GF-D8 (cell line): ENCODE measurements at regions not wholly inside any gene's neighbourhood (a gene's known extent, or its start where the extent isn't known, plus 50 kb on each side); places are given as distances from the start of the nearest gene placed in this dataset.

Experiments used
- DNase-seq: peaks from one replicate; lab custom pipeline; 2025; lab: John Stamatoyannopoulos, UW

DNA sequence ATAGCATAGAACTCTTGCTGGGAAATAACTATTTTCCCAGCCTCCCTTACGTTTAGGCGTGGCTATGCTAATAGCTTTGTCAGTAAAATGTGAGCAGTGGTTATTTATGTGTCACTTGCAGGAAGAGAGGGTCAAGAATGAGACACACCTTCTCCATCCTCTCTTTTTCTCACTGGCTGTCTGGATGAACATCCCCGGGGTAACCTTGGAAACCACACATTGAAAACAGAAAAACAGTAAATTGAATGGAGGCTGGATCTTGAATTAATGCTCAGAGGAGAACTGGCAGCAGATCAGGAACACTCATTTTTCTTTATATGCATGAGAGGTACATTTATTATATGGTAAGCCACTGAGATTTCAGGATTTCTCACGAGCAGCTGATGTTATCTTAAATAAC, 127.6 kb downstream of the DNAJB9 start:
- no peak for DNase-seq

DNA sequence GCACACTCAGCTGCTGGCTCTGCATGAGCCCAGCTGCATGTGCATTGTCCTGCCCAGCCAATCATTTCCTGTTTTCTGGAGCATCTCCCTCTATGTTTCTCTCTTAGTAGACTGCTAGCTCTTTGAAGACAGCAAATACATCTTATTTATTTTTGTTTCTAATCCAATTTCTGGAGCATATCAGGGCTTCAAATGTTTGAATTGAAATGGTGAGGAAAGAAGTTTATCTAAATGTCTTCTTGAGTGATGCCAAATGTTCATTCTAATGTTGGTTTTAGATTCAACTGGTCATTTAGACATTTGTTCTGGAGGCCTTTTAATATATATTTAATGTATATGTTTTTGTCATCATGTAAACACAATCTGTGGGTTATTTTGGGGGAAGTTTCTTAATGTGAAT, 141.9 kb downstream of the DNAJB9 start:
- no peak for DNase-seq

DNA sequence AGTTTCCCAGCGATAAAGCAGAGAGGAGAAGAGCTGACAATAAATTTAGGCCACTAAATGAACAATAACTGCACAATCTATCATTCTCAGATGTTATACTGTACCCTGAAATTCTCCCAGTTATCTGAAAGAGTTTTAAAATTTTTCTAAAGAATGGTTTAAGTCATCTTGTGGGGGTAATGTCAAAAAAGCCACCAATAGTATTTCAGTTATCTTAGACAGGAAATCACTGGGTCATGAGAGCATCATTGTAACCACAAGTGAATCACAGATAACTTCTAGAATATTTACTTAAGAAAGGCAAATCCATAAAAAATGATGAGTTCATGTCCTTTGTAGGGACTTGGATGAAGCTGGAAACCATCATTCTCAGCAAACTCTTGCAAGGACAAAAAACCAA, 147.1 kb downstream of the DNAJB9 start:
- DNase-seq, result no peak

DNA sequence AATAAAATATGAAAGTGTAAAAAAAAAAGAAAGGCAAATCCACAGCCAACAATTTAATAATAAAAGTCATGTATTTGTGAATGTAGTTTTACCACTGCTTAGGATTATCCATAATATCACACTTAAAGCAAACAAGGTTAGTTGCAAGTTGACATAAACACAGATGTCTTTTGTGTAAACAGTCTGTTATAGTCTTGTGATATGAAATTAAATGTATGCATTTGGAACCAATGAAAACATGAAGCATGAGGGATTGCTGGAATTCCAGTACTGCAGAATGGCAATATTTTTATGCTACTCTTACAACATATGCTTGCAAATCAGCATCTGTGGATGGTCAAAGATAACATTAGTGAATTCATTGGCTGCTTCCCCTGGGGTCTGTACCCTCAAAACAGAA, 148.1 kb downstream of the DNAJB9 start:
- DNase-seq, result no peak

DNA sequence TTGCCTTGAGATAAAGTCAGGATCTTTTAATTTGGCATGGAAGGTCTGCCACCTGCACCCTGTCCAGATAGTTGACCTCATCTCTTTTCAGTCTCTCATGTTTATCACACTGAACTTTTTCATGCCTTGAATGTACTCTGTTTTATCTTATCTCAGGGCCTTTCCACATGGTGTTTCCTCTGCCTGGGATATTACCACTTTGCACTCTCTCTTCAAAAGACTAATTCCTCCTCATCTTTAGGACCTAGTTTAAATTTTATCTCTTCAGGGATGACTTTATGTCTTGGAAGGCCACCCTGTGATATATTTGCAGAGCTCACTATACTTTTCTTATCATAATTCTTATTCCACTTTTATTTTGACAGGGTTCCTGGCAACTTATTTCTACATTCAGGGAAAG, 150.0 kb downstream of the DNAJB9 start:
- DNase-seq, result no peak

DNA sequence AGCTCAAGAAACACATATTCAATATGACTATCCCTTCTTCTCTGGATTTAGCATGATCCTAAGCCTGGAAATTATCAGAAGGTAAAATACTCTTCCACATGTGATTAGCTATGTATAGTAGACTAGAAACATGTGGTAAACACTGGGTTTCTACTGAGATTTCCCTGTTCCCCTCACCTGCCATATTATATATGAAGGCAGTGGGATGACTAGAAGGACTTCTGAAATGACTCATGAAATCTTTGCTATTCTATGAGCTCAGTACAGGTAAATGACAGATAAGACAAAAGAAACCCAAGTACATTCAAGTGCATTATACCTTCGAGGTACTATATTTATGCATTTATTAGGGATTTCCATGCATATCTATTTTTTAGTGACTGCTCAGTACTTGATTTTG, 152.9 kb downstream of the DNAJB9 start:
- DNase-seq, result no peak

DNA sequence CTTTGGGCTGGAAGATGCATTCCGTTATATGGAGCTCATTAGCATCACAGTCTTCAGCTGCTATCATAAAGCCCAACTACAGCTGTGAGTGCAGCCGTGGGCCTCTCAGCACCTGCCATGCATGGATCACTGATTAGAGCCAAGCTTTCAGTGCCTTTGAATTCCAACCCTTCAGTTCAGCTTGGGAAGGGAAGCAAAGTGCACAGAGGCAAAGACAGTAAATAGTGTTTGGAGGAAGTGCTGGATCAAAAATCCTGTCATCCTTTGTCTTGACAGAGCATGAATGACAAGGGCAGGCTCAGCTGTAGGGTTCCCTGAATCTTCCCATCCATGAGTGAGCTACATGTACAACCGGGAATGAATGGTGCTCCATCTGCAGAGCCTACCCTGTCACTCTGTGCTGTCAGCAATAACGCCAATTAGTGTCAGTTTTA, 153.7 kb downstream of the DNAJB9 start:
- no peak for DNase-seq

DNA sequence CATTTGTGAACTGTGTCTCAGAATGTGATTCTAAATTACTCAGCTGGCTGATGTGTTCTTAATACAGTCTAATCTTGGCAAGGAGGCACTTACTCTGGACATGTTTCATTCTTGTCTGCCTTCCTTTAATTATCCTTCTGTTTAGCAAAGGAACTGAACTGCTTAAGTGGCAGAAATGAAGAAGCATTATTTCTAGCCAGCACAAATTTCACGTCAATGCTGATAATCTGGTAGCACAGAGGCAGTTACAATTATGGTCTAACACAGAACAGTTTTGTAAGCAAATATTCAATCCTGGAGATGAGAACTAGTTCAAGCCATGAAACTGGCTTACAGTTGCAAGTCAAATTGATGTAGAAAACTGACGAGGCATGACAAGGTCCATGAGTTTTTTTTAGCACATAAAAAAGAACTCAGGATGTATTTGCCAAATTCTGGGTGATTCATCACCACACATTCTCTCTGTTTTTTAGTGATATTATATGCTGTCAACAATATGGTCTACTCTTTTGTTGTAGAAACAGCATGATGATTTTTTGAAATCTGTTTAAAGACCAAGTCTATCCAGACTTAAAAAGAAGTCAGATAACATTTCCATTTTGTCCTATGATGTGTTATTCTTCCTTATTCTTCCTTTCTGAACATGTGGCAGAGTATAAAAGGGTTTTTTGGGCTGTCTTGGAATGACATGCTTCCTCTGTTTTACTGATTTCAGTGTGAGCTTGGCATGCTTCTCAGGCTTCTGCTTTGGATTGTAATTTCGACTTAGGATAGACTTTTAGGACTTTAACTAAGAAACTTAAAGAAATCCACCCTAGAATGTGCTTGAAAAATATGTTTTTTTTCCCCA, 154.8 kb downstream of the DNAJB9 start:
- DNase-seq, result no peak

DNA sequence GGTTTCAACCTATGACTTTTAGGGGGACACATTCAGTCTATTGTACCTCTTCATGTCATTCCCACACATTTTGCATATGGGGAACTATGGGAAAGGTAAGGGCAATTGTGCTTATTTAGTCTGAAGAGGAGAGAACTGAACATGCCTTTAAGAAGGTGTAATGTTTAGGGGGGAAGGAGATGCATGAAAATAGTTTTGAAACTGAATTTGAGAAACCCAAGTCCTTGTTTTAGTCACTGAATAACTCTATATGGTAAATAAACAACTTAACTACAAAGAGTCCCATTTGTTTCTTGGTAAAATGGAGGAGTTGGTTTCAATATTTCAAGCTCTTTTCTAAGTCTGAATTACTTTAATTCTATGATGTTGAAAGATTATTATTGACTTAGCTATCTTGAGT, 166.1 kb downstream of the DNAJB9 start:
- no peak for DNase-seq

DNA sequence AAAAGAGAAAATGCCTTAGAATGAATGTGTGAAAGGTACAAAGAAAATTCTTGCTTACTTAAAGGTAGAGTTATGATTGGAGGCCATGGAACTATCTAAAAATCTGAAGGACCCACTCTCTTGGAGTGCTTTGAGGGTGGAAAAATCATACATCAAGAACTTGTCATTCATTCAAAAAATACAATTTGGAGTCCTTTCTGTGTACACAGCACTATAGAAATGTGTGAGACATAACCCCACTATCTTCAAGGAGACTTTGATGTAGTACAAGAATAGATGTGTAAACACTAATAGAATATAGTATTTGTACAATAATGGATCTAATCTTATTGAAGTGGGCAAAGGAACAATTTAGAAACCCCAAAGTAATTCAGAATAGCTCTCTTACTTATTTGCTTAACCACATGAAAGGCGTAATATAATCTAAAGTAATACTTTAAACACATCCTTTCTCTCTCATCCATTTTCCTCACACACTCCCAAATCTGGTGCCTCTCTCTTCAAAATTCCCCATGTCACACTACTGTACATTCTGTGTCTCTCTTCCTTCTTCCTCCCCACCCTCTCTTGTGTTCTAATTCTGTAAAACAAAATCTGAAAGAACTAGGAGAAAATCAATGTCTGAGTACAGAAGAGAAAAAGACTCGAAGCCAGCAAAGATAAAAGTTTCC, 166.7 kb downstream of the DNAJB9 start:
- no peak for DNase-seq

DNA sequence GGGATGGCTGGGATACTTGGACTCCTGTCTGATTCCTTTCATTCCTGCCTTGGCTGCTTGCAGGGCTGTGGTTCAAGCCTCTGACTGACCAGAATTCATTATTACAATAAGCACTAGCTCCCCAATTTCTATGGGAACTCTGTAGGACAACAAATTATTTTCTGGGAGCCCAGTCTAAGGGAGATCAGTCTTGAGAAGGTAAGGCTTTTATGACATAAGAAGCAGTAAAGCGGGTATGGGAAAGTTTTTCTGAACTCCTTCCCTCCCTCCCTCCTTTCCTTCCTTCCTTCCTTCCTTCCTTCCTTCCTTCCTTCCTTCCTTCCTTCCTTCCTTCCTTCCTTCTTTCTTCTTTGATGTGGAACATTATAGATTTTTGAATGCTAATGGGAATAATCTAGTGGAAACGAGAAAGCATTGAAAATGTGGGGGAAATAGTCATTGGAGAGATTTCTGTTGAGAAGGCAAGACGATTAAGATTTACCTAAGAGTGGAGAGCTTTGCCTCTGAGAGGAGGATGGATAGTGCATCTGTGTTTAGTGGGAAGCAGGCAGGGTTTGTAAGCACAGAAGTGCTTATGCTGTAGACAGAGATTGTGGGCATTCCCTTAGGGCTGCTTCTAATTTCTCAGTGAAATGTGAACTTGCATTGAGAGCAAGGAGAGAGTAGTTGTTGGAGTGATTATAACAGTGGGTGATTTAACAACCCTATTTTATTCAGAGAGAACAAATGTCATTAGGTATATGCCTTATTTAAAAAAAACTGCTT, 201.5 kb downstream of the DNAJB9 start:
- no peak for DNase-seq

DNA sequence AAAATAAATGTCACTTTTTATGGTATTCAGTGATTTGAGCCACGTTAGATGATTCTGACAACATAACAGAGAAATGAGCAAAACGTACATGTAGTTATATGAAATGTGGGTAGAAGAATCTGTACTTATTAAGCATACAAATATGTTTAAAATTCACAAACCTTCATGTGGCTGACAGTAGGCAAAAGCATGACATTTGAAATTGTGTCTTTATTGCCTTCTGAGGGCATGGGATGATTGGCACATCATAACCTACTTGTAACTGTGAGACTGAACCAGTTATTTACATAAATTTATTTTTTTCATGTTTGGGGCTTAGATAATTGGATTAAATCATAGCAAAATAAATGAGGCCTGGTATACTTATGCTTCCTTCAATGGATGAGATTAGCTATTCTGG, 202.2 kb downstream of the DNAJB9 start:
- no peak for DNase-seq

DNA sequence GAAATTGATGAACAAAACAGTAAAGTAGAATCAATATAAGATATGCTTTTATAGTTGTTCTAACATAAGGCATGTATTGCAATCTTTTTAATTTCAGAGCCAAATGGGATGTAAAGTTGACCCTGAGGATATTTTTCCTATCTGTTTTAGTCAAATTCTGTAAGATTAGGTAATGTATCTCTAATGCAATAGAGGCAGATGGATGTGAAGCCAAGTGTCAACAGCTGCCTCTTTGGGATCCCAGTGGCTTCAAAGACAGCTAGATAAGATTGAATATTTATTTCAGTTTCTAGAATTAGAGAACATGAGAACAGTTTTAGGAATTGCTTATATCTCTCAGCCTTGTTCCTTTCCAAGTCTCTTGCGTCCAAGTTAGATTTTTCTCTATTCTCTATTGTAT, 208.3 kb downstream of the DNAJB9 start:
- DNase-seq, result no peak

DNA sequence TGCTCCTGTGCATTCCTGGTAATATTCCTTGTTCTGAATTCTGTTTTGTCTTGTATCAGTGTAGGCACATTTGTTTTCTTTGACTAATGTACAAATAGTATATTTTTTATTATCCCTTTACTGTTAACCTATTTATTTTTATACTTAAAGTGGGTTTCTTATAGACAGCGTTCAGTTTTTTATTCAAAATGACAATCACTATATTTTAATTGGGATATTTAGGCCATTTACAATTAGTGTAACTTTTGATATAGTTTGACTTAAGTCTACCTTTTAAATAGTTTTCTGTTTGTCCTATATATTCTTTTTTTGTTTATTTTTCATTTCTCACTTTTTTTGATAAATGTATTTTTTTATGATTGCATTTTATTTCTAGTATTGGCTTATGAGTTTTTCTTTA, 219.8 kb downstream of the DNAJB9 start:
- DNase-seq, result no peak

DNA sequence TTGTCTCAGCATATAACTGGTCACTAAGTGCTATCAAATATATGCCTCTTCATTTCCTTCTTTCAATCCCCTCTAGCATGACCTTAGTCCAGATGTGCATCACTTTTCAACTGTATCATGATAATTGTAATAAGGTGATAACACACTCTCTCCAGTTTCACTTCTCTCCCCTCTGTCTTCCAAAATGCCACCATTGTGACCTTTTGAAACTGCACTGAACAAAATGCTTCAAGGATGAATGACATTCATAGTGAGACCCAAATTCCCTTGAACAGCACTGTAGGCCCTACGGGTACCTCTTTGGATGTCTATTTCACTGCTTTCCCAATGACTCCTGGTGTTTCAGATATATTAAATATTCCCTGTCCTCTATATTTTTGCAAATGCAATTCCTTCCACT, 224.8 kb downstream of the DNAJB9 start:
- no peak for DNase-seq

DNA sequence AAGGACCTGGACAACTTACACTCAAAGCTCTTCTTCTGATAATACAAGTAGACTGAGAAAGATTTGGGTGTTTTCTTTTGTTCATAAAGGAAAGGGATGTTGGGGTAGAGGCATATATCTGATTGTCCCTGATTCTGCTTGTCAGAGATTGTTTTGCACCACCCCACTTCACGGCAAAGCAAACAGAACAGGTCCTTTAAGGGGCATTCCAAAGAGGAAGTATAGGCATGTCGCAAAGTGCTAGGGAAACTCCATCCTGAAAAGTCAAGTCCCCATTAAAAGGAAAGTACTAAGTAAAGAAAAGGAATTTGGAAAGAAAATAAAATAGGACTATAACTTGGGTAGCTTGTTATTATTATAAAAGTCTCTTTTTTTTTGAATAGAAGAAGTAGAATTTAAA, 233.0 kb downstream of the DNAJB9 start:
- no peak for DNase-seq

DNA sequence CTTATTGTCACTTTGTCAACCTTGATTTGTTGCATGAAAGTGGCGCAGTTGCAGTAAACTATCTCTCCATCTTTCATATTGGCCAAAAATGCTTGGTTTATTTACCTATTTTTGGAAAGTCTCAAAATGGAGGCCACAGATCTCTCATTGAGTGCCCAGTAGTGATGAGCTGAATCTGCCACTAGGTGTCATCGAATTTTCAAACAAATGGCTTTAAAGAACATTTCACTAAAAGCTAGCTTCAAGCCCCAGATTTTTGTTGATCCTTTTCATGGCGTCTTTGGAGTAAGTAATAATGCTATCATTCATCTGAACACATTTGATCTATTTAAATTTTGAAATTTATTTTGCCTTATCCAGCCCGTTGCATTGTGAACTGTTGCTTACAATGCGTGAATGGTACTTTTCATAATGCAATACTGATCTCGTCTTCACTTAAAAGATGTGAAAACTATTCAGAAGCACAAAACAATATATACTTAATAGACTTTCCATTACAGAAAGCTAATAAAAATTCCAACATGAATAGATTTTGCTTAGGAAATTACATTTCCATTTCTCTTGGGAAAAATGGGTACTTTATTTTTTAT, 236.2 kb downstream of the DNAJB9 start:
- DNase-seq, result no peak

DNA sequence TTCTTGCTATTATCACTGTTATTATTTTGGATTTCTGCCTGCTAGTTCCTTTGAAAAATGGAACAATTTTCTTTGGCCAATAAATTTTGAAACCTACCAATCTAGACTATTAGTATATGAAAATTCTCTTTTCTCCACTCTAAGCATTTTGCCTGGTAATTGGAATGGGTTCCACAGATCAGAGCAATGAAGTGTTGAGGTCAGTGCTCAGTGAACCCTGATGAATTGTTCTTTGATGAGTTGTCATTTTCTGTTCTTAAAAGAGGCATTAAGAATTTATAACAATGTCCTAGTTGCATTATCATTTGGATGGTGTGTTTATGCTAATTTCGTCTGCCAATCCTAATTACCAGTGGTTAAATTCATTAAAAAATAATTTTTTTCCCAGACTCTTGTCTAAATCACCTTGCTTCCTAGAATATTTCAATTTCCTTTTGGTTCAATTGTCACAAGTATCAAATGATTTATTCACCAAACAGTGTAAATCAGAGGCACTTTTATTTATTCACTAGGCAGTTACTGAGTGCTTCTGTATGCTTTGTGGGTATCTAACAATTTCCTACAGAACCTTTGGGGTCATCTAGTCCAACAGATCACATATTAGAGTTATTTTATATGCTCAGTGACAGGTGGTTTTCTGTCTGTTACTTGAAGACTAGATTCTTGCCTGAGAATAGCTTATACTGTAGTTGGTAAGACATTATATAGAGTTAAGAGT, 239.0 kb downstream of the DNAJB9 start:
- DNase-seq, result no peak

DNA sequence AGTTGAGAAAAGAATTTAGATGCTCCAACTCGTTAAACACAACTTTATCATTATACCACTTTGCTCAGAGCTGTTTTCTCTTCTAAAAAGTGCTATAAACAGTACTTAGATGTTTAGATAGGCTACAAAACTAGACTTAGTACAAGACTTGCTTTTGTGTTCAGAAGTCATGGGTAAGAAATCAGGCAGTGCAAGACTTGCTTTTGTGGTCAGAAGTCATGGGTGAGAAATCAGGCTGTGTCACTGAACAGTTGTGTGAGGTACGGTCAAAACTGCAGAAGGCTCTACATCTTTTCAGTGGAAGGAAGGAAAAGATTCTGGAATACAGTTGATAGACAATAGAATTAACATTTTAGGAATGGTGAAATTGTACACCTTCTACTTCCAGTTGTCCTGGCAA, 239.7 kb downstream of the DNAJB9 start:
- no peak for DNase-seq

DNA sequence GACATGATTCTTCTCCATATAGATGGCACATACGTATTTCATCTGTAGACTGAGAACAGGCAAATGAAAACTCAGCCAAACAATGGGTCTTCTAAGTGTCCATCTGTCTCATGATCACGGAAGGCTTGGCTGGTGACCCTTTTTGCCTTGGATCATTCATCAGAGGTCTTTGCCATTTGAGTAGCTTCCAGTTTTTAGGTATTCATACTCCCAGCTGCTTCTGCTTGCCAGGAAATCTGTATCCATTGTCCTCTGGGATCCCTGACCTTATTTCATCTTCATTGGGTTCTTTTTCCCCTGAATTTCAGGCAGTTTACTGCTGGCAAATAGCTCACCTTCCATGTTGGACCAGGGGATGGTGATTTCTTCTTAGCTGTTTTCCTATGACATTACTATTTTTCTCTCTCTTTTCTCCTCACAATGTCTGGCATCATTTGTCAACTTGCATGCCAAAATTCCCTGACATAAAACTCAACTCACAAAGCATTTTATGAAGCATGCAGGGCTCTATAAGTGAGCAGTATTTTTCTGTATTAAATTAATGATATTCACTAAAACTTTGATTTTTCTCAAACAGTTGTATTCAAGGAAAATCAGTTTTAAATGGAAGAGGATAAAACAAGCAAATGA, 241.2 kb downstream of the DNAJB9 start:
- no peak for DNase-seq

DNA sequence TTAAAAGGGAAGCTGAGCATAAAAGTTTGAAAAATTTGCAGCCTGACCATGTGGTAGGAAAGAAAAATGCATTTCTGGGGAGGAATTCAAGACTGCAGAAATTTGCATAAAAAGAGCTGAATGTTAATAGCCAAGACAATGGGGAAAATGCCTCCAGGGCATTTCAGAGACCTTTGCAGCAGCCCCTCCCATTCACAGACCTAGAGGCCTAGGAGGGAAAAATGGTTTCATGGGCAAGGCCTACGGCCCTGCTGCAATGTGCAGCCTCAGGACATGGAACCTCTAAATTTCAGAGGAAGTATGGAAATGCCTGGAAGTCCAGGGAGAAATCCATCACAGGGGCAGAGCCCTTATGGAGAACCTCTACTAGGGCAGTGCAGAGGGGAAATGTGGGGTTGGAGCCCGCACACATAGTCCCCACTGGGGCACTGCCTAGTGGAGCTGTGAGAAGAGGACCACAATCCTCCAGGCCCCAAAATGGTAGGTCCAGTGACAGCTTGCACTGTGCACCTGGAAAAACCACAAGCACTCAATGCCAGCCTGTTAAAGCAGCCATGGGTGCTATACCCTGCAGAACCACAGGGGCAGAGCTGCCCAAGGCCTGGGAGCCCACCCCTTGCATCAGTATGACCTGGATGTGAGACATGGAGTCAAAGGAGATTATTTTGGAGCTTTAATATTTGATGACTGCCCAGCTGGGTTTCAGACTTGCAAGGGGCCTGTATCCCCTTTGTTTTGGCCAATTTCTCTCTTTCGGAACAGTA, 243.8 kb downstream of the DNAJB9 start:
- DNase-seq, result no peak
